ENCODE measurements at regions not wholly inside any gene's neighbourhood (a gene's known extent, or its start where the extent isn't known, plus 50 kb on each side); places are given as distances from the start of the nearest gene placed in this dataset.

GRCh38 chr2:6784291-6784690 is 81.4 kb downstream of the CMPK2 start:
- Histone ChIP-seq H3K27ac (ENCODE audit: low read length) (no peak overlapping the region), H4K20me1 (ENCODE audit: insufficient read depth, low read length) (no peaks in the 10 kb centered on the region), H2AFZ (ENCODE audit: low read depth, low read length) (no peak overlapping the region), H3K36me3 (ENCODE audit: insufficient read depth, low read length) (no peaks in the 10 kb centered on the region), H3K9ac (ENCODE audit: low read depth, low read length) (no peak overlapping the region), H3K79me2 (ENCODE audit: insufficient read depth, low read length) (no peaks in the 10 kb centered on the region), H3K9me3 (ENCODE audit: insufficient read depth, low read length, severe bottlenecking) (no peaks in the 10 kb centered on the region), H3K4me3 (ENCODE audit: low read depth in 1 of 2, low read length in 2 of 2) (no peak overlapping the region), H3K4me2 (ENCODE audit: insufficient read depth, low read length) (no peak overlapping the region), H3K4me1 (ENCODE audit: insufficient read depth, low read length) (peaks cover 18% of the 10 kb centered on the region), H3K27me3 (ENCODE audit: insufficient read depth, low read length, poor library complexity) (peaks cover 2% of the 10 kb centered on the region)
- TF ChIP-seq EZH2 (IDR thresholded peaks at IDR 0.05; ENCODE audit: borderline replicate concordance, low read depth, low read length, severe bottlenecking) (no peak), CTCF (IDR thresholded peaks at IDR 0.05; ENCODE audit: borderline replicate concordance, extremely low read depth, low read length, poor library complexity, severe bottlenecking) (no peak)
- DNase-seq (no peak), ATAC-seq (ENCODE audit: insufficient read depth, low read depth) (no peak)

- TF ChIP-seq CTCF (IDR thresholded peaks at IDR 0.05; ENCODE audit: borderline replicate concordance, extremely low read depth, low read length, poor library complexity, severe bottlenecking) (no peak), EZH2 (IDR thresholded peaks at IDR 0.05; ENCODE audit: borderline replicate concordance, low read depth, low read length, severe bottlenecking) (no peak)
- H3K79me2 ChIP-seq (ENCODE audit: insufficient read depth, low read length), result no peaks in the 10 kb centered on the region
- no peak overlapping the region for H3K4me2 ChIP-seq (ENCODE audit: insufficient read depth, low read length)
- ATAC-seq (ENCODE audit: insufficient read depth, low read depth) (no peak), DNase-seq (no peak)
- no peak overlapping the region for H3K27ac ChIP-seq (ENCODE audit: low read length)
- H3K9ac ChIP-seq (ENCODE audit: low read depth, low read length), result no peak overlapping the region
- no peaks in the 10 kb centered on the region for H3K36me3 ChIP-seq (ENCODE audit: insufficient read depth, low read length)
- no peak overlapping the region for H2AFZ ChIP-seq (ENCODE audit: low read depth, low read length)
- peaks cover 11% of the 10 kb centered on the region for H3K27me3 ChIP-seq (ENCODE audit: insufficient read depth, low read length, poor library complexity)
- H3K4me1 ChIP-seq (ENCODE audit: insufficient read depth, low read length), result peaks cover 15% of the 10 kb centered on the region
- H3K9me3 ChIP-seq (ENCODE audit: insufficient read depth, low read length, severe bottlenecking), result no peaks in the 10 kb centered on the region
- no peaks in the 10 kb centered on the region for H4K20me1 ChIP-seq (ENCODE audit: insufficient read depth, low read length)
- no peak overlapping the region for H3K4me3 ChIP-seq (ENCODE audit: low read depth in 1 of 2, low read length in 2 of 2)
Observed at GRCh38 chr2:6785493-6785892, 80.2 kb downstream of the CMPK2 start.

- no peak overlapping the region for H3K4me3 ChIP-seq (ENCODE audit: low read depth in 1 of 2, low read length in 2 of 2)
- no peak for TF ChIP-seq EZH2 (IDR thresholded peaks at IDR 0.05; ENCODE audit: borderline replicate concordance, low read depth, low read length, severe bottlenecking)
- TF ChIP-seq CTCF (IDR thresholded peaks at IDR 0.05; ENCODE audit: borderline replicate concordance, extremely low read depth, low read length, poor library complexity, severe bottlenecking), result no peak
- peaks cover 11% of the 10 kb centered on the region for H3K27me3 ChIP-seq (ENCODE audit: insufficient read depth, low read length, poor library complexity)
- no peaks in the 10 kb centered on the region for H4K20me1 ChIP-seq (ENCODE audit: insufficient read depth, low read length)
- no peaks in the 10 kb centered on the region for H3K9me3 ChIP-seq (ENCODE audit: insufficient read depth, low read length, severe bottlenecking)
- H3K36me3 ChIP-seq (ENCODE audit: insufficient read depth, low read length), result no peaks in the 10 kb centered on the region
- no peak overlapping the region for H3K27ac ChIP-seq (ENCODE audit: low read length)
- no peak overlapping the region for H3K4me2 ChIP-seq (ENCODE audit: insufficient read depth, low read length)
- H2AFZ ChIP-seq (ENCODE audit: low read depth, low read length), result no peak overlapping the region
- DNase-seq (no peak), ATAC-seq (ENCODE audit: insufficient read depth, low read depth) (no peak)
- no peaks in the 10 kb centered on the region for H3K4me1 ChIP-seq (ENCODE audit: insufficient read depth, low read length)
- no peaks in the 10 kb centered on the region for H3K79me2 ChIP-seq (ENCODE audit: insufficient read depth, low read length)
- H3K9ac ChIP-seq (ENCODE audit: low read depth, low read length), result no peak overlapping the region
Observed at GRCh38 chr2:6787376-6787775, 78.3 kb downstream of the CMPK2 start.

GRCh38 chr2:6788614-6789013 is 77.1 kb downstream of the CMPK2 start:
- TF ChIP-seq EZH2 (IDR thresholded peaks at IDR 0.05; ENCODE audit: borderline replicate concordance, low read depth, low read length, severe bottlenecking), result no peak
- TF ChIP-seq CTCF (IDR thresholded peaks at IDR 0.05; ENCODE audit: borderline replicate concordance, extremely low read depth, low read length, poor library complexity, severe bottlenecking), result no peak
- Histone ChIP-seq H3K4me3 (ENCODE audit: low read depth in 1 of 2, low read length in 2 of 2) (no peak overlapping the region), H4K20me1 (ENCODE audit: insufficient read depth, low read length) (no peaks in the 10 kb centered on the region), H3K4me2 (ENCODE audit: insufficient read depth, low read length) (no peak overlapping the region), H2AFZ (ENCODE audit: low read depth, low read length) (no peak overlapping the region), H3K36me3 (ENCODE audit: insufficient read depth, low read length) (no peaks in the 10 kb centered on the region), H3K79me2 (ENCODE audit: insufficient read depth, low read length) (no peaks in the 10 kb centered on the region), H3K9me3 (ENCODE audit: insufficient read depth, low read length, severe bottlenecking) (no peaks in the 10 kb centered on the region), H3K27ac (ENCODE audit: low read length) (no peak overlapping the region), H3K9ac (ENCODE audit: low read depth, low read length) (no peak overlapping the region), H3K4me1 (ENCODE audit: insufficient read depth, low read length) (no peaks in the 10 kb centered on the region), H3K27me3 (ENCODE audit: insufficient read depth, low read length, poor library complexity) (peaks cover 11% of the 10 kb centered on the region)
- no peak for DNase-seq
- ATAC-seq (ENCODE audit: insufficient read depth, low read depth), result no peak
